ENCODE measurements at regions not wholly inside any gene's neighbourhood (a gene's known extent, or its start where the extent isn't known, plus 50 kb on each side); places are given as distances from the start of the nearest gene placed in this dataset.
"Not testable (repeated sequence)": the region's sequence is repeated elsewhere in the genome, so short reads cannot be mapped to it uniquely, and the experiment has no call there.

DNA sequence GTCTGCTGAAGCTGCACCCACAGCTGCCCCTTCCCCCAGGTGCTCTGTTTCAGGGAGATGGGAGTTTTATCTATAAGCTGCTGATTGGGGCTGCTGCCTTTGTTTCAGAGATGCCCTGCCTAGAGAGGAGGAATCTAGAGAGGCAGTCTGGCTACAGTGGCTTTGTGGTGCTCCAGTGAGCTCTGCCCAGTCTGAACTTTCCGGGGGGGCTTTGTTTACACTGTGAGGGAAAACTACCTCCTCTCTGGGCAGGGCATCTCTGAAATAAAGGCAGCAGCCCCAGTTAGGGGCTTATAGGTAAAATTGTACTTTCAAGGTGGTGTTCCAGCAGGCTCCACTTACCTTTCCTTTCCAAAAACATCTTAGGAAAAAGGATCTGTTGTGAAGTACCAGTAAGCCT lies 242.2 kb downstream of the SPRY1 start:
- DNase-seq (ENCODE audit: low spot score) = no peak

DNA sequence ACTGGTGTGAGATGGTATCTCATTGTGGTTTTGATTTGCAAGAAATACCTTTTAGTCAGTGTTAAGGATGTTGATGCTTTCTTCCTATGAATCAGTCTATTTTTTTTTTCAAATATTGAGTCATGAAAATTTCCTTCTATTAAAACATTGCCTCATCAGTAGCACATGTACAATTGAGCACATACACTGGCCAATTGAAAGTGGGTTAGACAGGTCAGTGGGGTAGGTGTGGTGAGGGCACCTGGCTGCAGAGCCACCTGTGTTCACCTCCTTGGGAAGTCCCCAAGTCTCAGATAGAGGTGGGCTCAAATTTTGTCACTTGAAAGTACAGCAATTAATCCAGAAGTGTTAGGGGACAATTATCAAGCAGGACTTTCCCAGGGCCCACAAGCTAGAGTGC lies 243.7 kb downstream of the SPRY1 start:
- DNase-seq (ENCODE audit: low spot score) = no peak

DNA sequence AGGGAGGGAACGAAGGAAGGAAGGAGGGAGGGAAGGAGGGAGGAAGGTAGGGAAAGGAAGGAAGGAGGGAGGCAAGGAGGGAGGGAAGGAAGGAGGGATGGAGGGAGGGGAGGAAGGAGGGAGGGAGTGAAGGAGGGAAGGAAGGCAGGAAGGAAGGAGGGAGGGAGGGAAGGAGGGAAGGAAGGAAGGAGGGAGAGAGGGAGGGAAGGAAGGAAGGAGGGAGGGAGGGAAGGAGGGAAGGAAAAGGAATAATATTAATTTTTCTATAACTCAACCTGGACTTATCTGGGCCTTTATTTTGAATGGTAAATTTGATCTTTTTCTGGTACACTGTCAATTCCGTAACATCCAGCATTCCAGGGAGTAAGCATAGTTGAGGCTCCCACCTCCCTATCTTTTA lies 244.2 kb downstream of the SPRY1 start:
- DNase-seq (ENCODE audit: low spot score) = no peak

DNA sequence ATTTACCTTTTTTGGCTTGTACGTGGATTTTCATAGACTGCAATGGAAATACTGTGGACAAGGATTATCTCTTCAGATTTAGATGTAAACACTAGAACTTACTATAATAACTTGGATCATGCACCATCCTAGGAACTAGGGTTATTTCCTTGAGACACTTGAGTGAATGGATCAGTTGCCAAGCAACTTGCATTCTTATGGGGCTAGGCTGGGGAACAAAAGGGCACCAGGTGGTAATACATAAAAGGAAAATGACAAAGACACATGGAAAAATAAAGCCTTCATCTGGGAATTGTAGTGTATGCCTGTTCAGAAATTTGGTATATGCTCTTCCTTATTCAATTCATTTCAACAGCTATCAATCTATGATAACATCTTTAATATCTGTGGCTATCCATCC lies 247.1 kb downstream of the SPRY1 start:
- DNase-seq (ENCODE audit: low spot score) = no peak

DNA sequence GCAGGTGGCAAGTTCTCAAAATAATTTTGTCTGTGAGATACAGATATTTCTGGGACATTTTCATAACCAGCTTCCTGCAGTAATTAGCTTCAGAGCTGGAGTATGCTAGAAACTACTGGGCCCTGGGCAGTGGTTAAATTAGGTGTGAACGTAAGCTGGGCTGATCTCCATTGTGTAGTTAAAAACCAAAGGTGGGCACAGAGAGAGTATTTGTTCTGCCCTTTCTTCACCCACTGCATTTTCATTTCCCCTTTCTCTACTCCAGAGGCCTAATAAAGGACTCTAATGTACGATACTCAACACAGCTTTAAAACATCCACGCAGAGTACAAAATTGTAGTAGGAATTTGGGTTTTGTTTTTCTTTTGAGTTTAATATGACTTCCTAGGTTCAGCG lies 252.7 kb downstream of the SPRY1 start:
- no peak for DNase-seq (ENCODE audit: low spot score)

DNA sequence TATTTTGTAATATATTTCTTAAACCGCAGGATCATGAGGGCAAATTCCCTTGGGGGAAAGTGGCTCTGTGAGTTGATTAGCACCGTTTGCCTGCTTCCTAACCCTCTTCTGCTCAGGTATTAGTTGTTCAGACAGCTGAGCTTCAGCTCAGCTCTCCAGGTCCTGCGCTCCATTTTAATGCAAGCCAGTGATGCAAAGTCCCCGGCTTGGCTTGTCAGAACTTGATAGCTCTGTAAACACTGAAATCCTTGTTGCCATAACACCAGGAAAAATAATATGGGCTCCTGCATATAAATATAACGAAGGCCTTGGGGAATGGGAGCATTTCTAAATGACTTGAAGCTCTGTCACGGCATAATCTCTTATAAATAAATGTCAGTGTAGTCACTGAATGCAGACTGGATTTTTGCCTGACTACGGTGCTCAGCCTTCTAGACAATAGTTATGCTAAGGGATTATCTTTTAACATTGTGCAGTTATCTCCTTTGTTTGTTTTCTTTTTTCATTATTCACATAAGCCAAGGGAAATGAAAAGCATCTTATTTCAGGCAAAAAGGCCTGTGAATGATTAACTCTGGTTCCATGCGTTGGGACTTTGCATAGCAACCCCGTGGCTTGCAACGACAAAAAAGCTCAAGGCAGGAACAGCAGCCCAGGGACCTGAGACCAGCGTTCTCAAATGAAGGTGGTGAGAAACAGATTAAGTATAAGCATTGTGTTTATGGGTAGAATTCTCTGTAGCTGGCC lies 253.2 kb downstream of the SPRY1 start:
- DNase-seq (ENCODE audit: low spot score) = no peak

DNA sequence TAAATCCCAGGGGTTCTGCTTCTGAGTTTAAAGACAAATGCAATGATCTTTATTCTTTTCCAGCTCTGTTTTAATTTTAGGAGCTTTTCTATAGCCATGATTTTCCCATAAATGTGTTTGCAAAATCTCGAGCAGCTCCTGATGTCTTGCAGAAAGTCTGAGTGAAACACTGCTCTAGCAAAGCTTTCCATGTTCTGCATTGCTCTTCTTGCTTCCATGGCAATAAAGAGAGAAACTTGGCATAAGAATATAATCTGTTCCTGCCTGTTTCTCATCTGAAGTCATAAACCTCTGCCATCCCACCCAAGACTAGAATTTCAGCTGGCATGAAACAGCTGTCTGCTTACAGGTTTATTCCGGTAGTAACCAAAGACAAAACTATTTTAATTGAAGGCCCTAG lies 254.5 kb downstream of the SPRY1 start:
- DNase-seq (ENCODE audit: low spot score) = no peak

DNA sequence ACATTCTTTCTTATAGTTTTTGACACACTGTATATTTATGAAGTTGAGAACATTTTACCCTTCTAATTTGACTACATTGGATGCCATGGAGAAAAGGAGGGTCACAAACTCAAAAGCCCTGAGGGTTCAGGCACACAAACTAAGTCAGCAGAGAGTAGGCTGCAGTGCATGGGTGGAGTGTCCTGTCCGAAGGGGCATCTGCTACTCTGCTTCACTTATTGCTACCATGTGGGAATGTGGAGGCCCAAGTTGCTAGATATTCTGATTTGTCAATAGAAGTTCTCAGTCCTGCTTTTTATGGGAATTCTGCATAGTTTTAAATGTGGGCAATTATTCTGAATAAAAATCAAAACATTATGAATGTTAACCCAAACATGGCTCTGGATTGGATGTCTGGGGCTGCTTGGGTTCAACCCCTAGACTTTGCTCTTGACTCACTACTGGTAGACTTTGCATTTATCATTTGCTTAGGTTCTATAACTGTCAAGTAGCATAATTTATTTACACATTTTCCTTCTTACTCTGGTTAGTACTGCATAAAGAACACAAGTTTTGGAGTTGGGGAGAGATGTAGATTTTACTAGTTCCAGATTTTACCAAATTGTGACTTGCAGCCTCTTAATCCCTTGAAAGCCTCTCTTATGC lies 255.1 kb downstream of the SPRY1 start:
- DNase-seq (ENCODE audit: low spot score) = no peak

DNA sequence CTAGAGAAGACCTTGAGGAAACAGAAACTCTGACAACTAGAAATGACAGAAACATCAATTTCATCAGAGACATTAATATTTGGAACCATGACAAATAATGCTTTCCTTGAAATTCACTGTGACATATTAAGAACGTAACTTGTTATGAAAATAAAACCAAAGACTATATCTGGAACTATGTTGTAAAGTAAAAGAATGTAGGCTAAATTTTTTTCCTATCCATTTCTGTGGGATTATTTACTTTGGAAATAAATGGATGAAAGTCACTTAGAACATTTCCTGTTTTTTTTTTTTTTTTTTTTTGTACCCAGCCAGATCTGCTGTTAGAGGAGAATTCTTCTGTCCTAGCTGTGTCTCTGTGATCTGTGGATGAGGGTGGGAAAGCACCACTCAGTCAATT lies 255.9 kb downstream of the SPRY1 start:
- no peak for DNase-seq (ENCODE audit: low spot score)

DNA sequence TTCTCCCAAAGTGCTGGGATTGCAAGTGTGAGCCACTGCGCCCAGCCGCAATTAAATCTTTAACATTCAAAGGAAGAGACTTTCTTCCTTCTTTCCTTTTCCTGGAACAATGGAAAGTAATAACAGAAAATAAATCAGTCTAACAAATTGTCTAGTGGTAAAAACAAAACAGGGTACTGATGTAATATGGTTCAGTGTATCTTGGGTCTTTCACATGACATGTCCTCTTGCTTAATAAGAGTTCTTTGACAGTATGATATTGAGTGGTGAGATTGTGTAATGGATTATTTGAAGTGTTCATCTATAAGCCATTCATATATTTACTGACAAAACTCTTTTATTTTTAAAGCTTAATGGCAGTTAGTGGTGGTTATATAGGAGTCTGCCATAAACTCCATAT lies 256.6 kb downstream of the SPRY1 start:
- DNase-seq (ENCODE audit: low spot score) = no peak

DNA sequence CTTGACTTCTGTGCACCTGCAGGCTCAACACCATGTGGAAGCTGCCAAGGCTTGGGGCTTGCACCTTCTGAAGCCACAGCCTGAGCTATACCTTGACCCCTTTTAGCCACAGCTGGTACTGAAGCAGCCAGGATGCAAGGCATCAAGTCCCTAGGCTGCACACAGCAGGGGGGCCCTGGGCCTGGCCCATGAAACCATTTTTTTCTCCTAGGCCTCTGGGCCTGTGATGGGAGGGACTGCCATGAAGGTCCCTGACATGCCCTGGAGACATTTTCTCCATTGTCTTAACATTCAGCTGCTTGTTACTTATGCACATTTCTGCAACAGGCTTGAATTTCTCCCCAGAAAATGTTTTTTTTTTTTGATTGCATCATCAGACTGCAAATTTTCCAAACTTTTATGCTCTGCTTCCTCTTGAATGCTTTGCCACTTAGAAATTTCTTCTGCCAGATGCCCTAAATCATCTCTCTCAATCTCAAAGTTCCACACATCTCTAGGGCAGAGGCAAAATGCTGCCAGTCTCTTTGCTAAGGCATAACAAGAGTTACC lies 260.2 kb downstream of the SPRY1 start:
- DNase-seq (ENCODE audit: low spot score) = not testable (repeated sequence)

DNA sequence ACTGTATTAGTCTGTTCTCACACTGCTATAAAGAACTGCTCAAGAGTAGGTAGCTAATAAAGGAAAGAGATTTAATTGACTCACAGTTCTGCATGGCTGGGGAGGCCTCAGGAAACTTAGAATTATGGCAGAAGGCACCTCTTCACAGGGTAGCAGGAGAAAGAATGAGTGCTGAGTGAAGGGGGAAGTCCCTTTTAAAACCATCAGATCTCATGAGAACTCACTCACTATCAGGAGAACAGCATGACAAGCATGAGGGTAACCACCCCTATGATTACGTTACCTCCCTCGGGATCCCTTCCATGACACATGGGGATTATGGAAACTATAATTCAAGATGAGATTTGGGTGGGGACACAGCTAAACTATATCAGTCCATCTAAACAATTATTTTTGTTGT lies 261.0 kb downstream of the SPRY1 start:
- not testable (repeated sequence) for DNase-seq (ENCODE audit: low spot score)

DNA sequence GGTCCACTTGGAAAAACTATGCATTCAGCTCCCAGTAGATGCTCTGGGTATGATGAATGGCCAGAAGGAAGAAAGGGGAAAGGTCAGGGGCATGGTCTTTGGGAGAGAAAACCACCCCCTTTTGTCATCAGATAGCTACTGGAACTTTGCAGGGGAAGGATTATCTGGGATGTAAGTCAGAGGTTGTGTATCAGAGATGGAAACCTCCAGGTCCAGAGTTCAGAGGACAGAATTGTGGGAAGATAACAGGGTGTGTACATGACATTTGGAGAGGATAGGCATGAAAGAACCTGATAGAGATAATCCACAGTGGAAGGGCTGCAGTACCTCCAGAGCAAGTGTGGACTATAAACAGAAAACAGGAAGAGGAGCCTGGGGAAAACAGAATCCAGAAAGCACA lies 262.7 kb downstream of the SPRY1 start:
- DNase-seq (ENCODE audit: low spot score) = no peak

DNA sequence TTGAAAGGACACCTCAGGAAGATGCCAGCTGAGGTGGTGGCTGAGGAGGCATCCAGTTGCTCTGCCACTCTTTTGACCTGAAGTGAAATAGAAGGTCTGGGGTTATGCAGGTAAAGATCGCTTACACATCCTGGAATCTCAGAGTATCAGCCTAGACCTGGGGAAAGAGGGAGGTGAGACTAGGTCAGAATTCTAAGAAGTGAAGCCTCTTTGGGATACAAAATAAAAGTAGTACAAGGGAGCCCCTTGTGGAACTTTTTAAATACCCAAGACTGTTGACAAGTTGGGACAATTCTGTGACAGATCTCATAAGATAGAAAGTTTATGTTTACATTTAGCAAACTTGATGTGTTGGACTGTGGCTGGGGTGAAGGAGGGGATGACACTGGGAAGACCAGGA lies 263.1 kb downstream of the SPRY1 start:
- DNase-seq (ENCODE audit: low spot score) = no peak

DNA sequence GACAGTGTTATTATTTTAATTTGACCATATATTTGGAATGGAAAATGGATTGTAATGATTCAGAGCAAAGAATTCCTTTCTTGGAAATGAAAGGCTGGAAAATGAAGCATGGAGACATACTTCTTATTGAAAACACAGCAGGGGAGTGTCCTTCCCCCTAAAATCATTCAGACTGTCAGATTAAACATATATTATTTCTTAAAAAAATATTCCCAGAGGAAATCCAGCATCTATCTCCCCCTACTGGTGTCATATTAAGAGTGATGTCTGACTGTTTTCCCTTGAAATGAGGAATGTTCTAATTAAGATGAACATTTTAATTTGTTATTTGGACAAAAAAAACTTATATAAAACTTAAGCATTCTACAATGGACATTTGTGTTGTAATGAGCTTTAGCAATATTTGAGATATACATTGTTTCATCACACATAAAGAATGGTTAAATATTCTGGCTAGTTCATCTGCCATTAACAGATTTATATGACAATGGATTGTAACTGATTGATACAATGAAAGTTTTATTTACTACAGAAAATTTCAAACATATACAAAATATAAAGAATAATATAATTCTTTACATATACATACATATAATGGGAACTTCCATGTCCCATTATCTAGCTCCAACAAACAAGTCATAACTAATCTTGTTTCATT lies 264.6 kb downstream of the SPRY1 start:
- DNase-seq (ENCODE audit: low spot score) = no peak

DNA sequence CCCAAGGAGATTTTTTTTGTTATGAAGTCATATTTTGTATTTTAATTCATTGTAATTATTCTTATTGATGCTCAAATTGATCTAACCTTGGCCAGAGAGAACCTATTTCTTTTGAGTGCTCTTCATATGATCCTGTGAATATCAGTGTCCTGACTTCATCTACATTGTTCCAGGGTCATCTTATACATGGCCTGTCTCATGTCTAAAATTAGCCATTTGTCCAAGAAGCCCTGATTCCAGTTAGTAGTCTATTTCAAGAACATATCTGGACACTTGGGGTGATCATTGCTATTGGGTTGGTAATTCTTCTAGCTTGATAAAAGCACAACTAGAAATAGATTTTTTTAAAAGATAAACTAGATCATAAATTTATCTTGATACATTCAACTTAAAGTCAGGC lies 266.2 kb downstream of the SPRY1 start:
- no peak for DNase-seq (ENCODE audit: low spot score)

DNA sequence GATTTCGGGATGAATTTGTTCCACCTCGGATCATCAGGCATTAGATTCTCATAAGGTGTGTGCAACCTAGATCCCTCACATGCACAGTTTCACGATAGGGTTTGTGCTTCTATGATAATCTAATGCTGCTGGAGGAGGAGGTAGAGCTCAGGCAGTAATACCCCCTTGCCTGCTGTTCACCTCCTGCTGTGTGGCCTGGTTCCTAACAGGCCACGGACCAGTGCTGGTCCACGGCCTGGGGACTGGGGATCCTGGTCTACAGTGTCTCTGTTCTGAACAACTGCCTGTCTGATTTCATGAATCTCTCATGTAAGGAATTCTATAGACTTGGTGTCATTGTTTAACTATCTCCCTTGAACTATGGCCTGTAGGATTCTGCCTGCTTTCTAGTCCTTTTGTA lies 269.9 kb downstream of the SPRY1 start:
- DNase-seq (ENCODE audit: low spot score) = no peak

DNA sequence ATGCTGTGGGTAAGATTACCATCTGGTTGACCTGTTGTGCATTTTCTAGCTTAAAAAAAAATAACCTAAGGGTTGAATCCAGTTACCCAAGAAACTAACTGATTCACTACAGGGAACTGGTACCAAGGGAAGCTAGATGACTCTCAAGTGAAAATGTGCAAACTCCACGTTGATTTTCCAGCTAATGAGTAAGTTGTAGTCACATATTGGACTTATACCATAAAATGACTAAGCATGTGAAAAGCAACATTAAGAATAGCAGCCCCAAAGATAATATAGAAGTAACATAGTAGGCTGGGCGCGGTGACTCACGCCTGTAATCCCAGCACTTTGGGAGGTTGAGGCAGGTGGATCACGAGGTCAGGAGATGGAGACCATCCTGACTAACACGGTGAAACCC lies 270.9 kb downstream of the SPRY1 start:
- DNase-seq (ENCODE audit: low spot score) = no peak

DNA sequence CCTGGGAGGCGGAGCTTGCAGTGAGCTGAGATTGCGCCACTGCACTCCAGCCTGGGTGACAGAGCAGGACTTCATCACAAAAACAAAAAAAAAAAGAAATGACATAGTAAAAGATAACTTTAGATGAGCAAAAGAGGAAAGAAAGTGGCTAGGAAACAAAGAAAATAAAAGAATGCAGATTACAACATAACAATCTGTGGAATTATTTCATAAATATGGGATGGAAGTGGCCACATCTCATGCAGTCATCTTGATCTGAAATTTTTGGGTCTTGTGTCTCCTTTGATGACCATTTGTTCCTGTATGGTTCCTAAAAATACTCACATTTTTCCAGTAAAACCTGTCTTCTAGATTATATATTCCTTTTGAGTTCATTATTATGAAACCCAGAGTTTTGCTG lies 271.4 kb downstream of the SPRY1 start:
- no peak for DNase-seq (ENCODE audit: low spot score)

DNA sequence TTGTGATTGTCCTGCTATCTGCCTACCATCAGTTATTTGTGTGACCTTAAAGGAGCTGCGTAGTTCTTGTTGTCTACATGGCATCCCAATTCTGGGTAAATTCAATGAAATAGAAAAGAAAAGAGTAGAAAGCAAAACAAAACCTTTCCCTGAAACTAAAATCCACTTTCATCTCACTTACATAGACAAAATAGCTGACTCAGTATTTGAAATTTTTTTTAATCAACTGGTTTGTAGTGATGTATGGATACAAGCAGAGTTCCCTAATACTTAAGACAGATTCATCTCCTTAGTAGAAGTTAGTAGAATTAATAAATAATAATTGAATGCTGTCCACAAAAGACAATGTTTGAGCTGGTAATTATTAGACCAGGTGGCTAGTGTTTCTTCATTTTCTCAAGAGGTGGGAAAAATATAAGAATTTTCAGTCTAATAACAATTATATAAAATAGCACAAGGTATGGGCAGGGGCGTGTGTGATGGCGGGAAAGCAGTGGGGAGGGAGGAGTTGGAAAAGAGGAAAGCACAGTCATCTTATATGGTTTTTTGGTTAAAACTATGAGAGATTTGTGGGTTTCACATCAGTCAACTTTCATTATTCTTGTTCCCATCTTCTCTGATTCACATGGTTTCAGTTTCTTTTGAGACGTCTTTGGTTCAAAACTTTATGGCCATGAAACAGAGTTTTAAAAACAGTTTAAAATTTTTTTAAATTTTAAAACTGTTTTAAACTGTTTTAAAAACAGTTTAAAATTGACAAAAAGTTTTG lies 275.2 kb downstream of the SPRY1 start:
- no peak for DNase-seq (ENCODE audit: low spot score)

DNA sequence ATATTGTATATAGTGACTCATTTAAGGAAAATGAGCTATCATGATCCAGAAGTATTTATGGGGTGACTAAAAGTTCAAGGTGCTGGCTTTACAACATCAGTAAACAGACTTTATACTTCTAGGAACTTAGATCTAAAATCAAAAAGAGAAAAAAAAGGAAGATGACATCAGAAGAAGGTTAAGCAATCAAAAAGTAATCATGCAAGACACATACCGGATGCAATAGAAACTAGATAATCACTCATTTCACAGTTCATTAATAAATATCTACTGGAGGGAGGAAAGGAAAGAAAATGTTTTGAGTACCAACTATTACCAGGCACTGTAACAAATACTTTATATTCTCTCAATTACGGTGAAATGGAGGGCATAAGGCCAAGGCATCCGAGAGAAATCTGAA lies 276.4 kb downstream of the SPRY1 start:
- DNase-seq (ENCODE audit: low spot score) = no peak

DNA sequence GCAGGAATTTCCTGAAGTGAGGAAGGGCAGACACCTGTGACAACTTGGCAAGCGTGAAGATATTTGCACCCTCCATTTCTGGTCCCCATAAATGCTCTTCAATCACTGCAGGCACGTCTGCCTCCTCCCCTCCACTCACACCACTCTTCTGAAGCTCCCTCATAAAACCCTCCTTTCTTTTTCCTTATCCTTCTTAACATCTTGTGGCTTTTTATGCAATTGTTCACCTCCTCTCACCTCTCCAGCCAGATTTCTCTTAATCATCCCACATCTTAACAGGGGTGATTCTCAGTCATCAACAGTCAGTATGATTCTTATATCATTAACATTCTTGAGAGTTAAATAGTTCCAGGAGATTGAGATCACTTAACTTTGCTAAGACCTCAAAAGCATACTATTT lies 277.4 kb downstream of the SPRY1 start:
- DNase-seq (ENCODE audit: low spot score) = no peak
